ENCODE measurements at regions not wholly inside any gene's neighbourhood (a gene's known extent, or its start where the extent isn't known, plus 50 kb on each side); places are given as distances from the start of the nearest gene placed in this dataset.
"Not testable (repeated sequence)": the region's sequence is repeated elsewhere in the genome, so short reads cannot be mapped to it uniquely, and the experiment has no call there.

GRCh38 chr14:34049790-34050189 lies 98.9 kb upstream of the EGLN3 start:
- Histone ChIP-seq H3K9ac (ENCODE audit: low read length) (no peak overlapping the region), H2AFZ (ENCODE audit: low read depth, low read length) (no peak overlapping the region), H3K4me1 (ENCODE audit: low read length) (peaks cover under 1% of the 10 kb centered on the region; the same call in 1 of the 2 replicates), H4K20me1 (ENCODE audit: insufficient read depth, low read length) (no peaks in the 10 kb centered on the region), H3K79me2 (ENCODE audit: low read length) (no peaks in the 10 kb centered on the region), H3K27ac (ENCODE audit: low read length) (no peak overlapping the region), H3K27me3 (ENCODE audit: low read depth, low read length) (no peaks in the 10 kb centered on the region), H3K36me3 (replicated peaks; ENCODE audit: low read depth, low read length) (no peaks in the 10 kb centered on the region), H3K9me3 (ENCODE audit: insufficient read depth, low read length) (no peaks in the 10 kb centered on the region), H3K4me3 (ENCODE audit: low read length) (no peak overlapping the region), H3K4me2 (ENCODE audit: low read length) (no peak overlapping the region)
- no peak for TF ChIP-seq CTCF (IDR thresholded peaks at IDR 0.05; ENCODE audit: low read depth, low read length)
- no peak for TF ChIP-seq EZH2phosphoT487 (IDR thresholded peaks at IDR 0.05; ENCODE audit: low read depth)

GRCh38 chr14:34049187-34049586 lies 98.3 kb upstream of the EGLN3 start:
- not testable (repeated sequence) for H3K27ac ChIP-seq (ENCODE audit: low read length); H3K36me3 ChIP-seq (replicated peaks; ENCODE audit: low read depth, low read length); H3K9ac ChIP-seq (ENCODE audit: low read length); H3K27me3 ChIP-seq (ENCODE audit: low read depth, low read length); H3K79me2 ChIP-seq (ENCODE audit: low read length); H2AFZ ChIP-seq (ENCODE audit: low read depth, low read length); H3K4me2 ChIP-seq (ENCODE audit: low read length); H3K4me3 ChIP-seq (ENCODE audit: low read length); H4K20me1 ChIP-seq (ENCODE audit: insufficient read depth, low read length); H3K4me1 ChIP-seq (ENCODE audit: low read length); H3K9me3 ChIP-seq (ENCODE audit: insufficient read depth, low read length)

- no peak overlapping the region for H3K27ac ChIP-seq (ENCODE audit: low read length)
- H3K4me1 ChIP-seq (ENCODE audit: low read length) = peaks cover 17% of the 10 kb centered on the region
- no peak overlapping the region for H2AFZ ChIP-seq (ENCODE audit: low read depth, low read length)
Observed at GRCh38 chr14:34046799-34047520, 96.1 kb upstream of the EGLN3 start.

GRCh38 chr14:34044666-34045306 lies 93.9 kb upstream of the EGLN3 start:
- Histone ChIP-seq H3K4me3 (ENCODE audit: low read length) (no peak overlapping the region), H3K36me3 (replicated peaks; ENCODE audit: low read depth, low read length) (no peaks in the 10 kb centered on the region), H3K79me2 (ENCODE audit: low read length) (no peaks in the 10 kb centered on the region), H3K4me1 (ENCODE audit: low read length) (peaks cover 25% of the 10 kb centered on the region), H3K9me3 (ENCODE audit: insufficient read depth, low read length) (no peaks in the 10 kb centered on the region), H3K27ac (ENCODE audit: low read length) (no peak overlapping the region), H3K27me3 (ENCODE audit: low read depth, low read length) (no peaks in the 10 kb centered on the region), H3K4me2 (ENCODE audit: low read length) (no peak overlapping the region), H3K9ac (ENCODE audit: low read length) (no peak overlapping the region), H4K20me1 (ENCODE audit: insufficient read depth, low read length) (no peaks in the 10 kb centered on the region), H2AFZ (ENCODE audit: low read depth, low read length) (no peak overlapping the region)
- no peak for TF ChIP-seq CTCF (IDR thresholded peaks at IDR 0.05; ENCODE audit: low read depth, low read length)
- TF ChIP-seq EZH2phosphoT487 (IDR thresholded peaks at IDR 0.05; ENCODE audit: low read depth) = no peak

More at GRCh38 chr14:34046799-34047520, 96.1 kb upstream of the EGLN3 start:
- no peak overlapping the region for H3K9ac ChIP-seq (ENCODE audit: low read length)
- H3K27me3 ChIP-seq (ENCODE audit: low read depth, low read length) = no peaks in the 10 kb centered on the region
- TF ChIP-seq EZH2phosphoT487 (IDR thresholded peaks at IDR 0.05; ENCODE audit: low read depth) (no peak), CTCF (IDR thresholded peaks at IDR 0.05; ENCODE audit: low read depth, low read length) (no peak)
- H3K9me3 ChIP-seq (ENCODE audit: insufficient read depth, low read length) = no peaks in the 10 kb centered on the region
- no peaks in the 10 kb centered on the region for H3K36me3 ChIP-seq (replicated peaks; ENCODE audit: low read depth, low read length)
- H3K79me2 ChIP-seq (ENCODE audit: low read length) = no peaks in the 10 kb centered on the region
- H4K20me1 ChIP-seq (ENCODE audit: insufficient read depth, low read length) = no peaks in the 10 kb centered on the region
- H3K4me3 ChIP-seq (ENCODE audit: low read length) = no peak overlapping the region
- no peak overlapping the region for H3K4me2 ChIP-seq (ENCODE audit: low read length)

Measured in OCI-LY3 (cell line).